ENCODE measurements at regions not wholly inside any gene's neighbourhood (a gene's known extent, or its start where the extent isn't known, plus 50 kb on each side); places are given as distances from the start of the nearest gene placed in this dataset.

GRCh38 chr7:135833642-135834041, 85.0 kb upstream of the FAM180A start:
- TF ChIP-seq, protein P1, sequence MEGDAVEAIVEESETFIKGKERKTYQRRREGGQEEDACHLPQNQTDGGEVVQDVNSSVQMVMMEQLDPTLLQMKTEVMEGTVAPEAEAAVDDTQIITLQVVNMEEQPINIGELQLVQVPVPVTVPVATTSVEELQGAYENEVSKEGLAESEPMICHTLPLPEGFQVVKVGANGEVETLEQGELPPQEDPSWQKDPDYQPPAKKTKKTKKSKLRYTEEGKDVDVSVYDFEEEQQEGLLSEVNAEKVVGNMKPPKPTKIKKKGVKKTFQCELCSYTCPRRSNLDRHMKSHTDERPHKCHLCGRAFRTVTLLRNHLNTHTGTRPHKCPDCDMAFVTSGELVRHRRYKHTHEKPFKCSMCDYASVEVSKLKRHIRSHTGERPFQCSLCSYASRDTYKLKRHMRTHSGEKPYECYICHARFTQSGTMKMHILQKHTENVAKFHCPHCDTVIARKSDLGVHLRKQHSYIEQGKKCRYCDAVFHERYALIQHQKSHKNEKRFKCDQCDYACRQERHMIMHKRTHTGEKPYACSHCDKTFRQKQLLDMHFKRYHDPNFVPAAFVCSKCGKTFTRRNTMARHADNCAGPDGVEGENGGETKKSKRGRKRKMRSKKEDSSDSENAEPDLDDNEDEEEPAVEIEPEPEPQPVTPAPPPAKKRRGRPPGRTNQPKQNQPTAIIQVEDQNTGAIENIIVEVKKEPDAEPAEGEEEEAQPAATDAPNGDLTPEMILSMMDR (IDR thresholded peaks at IDR 0.05), result no peak
- TF ChIP-seq POLR2A (IDR thresholded peaks at IDR 0.05), result no peak

Data from vagina (tissue), 2 donors.